ENCODE measurements at regions not wholly inside any gene's neighbourhood (a gene's known extent, or its start where the extent isn't known, plus 50 kb on each side); places are given as distances from the start of the nearest gene placed in this dataset.

DNA sequence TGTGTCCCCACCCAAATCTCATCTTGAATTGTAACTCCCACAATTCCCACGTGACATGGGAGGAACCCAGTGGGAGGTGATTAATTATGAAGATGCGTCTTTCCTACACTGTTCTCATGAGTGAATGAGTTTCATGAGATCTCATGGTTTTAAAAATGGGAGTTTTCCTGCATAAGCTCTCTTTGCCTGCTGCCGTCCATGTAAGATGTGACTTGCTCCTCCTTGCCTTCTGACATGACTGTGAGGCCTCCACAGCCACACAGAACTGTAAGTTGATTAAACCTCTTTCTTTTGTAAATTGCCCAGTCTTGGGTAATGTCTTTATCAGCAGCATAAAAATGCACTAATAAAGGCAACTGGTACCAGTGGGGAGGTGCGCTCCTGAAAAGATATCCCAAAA is 67.7 kb upstream of the DRGX start:
- Histone ChIP-seq H3K4me3 (no peak overlapping the region), H3K27me3 (replicated peaks in 1 of 7) (no peaks in the 10 kb centered on the region), H3K27ac (no peak overlapping the region), H3K36me3 (peaks cover 0 to 100% (median 48%) of the 10 kb centered on the region in 6 donors), H3K4me1 (no peaks in the 10 kb centered on the region), H3K9me3 (peaks cover 0 to 20% (median 18%) of the 10 kb centered on the region in 8 donors)
- 69 to 76% (median 72%) methylated on average over 4 of the region's 4 CpGs for WGBS, 5 donors
- no peak for DNase-seq
- TF ChIP-seq POLR2AphosphoS5 (IDR thresholded peaks at IDR 0.05) (no peak), POLR2A (IDR thresholded peaks at IDR 0.05) (no peak)
- TF ChIP-seq, protein P1, sequence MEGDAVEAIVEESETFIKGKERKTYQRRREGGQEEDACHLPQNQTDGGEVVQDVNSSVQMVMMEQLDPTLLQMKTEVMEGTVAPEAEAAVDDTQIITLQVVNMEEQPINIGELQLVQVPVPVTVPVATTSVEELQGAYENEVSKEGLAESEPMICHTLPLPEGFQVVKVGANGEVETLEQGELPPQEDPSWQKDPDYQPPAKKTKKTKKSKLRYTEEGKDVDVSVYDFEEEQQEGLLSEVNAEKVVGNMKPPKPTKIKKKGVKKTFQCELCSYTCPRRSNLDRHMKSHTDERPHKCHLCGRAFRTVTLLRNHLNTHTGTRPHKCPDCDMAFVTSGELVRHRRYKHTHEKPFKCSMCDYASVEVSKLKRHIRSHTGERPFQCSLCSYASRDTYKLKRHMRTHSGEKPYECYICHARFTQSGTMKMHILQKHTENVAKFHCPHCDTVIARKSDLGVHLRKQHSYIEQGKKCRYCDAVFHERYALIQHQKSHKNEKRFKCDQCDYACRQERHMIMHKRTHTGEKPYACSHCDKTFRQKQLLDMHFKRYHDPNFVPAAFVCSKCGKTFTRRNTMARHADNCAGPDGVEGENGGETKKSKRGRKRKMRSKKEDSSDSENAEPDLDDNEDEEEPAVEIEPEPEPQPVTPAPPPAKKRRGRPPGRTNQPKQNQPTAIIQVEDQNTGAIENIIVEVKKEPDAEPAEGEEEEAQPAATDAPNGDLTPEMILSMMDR (IDR thresholded peaks at IDR 0.05 in 8 of 11, conservative IDR thresholded peaks at IDR 0.05 in 3 of 11): no peak
- intact Hi-C loops (cut with DNase I; ENCODE audit: low total_unique reads): no loop called here

DNA sequence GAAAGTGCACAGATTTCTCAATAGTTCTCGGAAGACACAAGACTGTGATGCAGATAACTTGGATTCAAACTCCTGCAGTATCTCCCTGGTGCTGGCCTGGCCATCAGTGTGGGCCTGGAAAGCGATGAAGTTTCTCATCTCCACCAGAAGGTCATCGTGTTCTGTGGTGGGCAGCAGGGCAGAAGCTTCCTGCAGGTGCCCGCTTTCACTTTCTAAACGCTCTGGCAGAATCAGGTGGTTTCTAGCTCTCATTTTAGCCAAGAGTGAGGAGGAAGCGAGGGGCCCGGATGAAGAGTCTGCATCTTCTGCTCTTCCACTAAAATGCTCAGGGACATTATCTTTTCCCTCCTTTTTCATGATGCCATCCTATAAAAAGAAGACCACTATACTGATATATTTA is 63.0 kb upstream of the DRGX start:
- H3K9me3 ChIP-seq: peaks cover 0 to 31% (median 25%) of the 10 kb centered on the region in 8 donors
- TF ChIP-seq POLR2A (IDR thresholded peaks at IDR 0.05): no peak
- TF ChIP-seq, protein P1 (IDR thresholded peaks at IDR 0.05 in 8 of 11, conservative IDR thresholded peaks at IDR 0.05 in 3 of 11): no peak
- no peak for TF ChIP-seq POLR2AphosphoS5 (IDR thresholded peaks at IDR 0.05)
- H3K36me3 ChIP-seq: peaks cover 0 to 100% (median 60%) of the 10 kb centered on the region in 6 donors
- H3K27ac ChIP-seq: no peak overlapping the region
- DNase-seq: no peak
- H3K4me1 ChIP-seq: no peaks in the 10 kb centered on the region
- no peak overlapping the region for H3K4me3 ChIP-seq
- no peaks in the 10 kb centered on the region for H3K27me3 ChIP-seq (replicated peaks in 1 of 7)
- intact Hi-C loops (cut with DNase I; ENCODE audit: low total_unique reads): no loop called here
- WGBS, 5 donors: 80 to 90% (median 83%) methylated on average over 7 of the region's 7 CpGs

DNA sequence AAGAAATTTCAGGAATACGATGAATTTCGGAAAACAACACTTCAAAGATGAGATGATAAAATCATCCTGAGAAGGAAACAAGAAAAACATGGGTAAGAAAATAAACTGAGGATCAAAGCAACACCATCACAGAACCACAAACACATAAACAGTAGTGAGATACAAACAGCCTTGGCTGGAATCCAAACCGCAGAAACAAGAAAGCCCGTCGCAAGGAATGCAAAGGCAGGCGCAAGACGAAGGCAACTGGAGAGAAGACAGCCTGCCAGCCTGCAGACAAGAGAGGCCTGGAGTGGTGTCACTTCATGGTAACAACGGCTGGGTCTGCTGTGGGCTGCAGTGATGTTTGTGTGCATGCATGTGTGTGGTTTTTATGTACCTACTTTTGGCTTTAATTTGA is 61.8 kb upstream of the DRGX start:
- Histone ChIP-seq H3K27me3 (replicated peaks in 1 of 7) (no peaks in the 10 kb centered on the region), H3K4me1 (no peaks in the 10 kb centered on the region), H3K9me3 (peaks cover 3 to 36% (median 31%) of the 10 kb centered on the region in 8 donors), H3K27ac (no peak overlapping the region), H3K36me3 (peaks cover 0 to 90% (median 60%) of the 10 kb centered on the region in 6 donors), H3K4me3 (no peak overlapping the region)
- 85 to 91% (median 86%) methylated on average over 8 of the region's 8 CpGs for WGBS, 5 donors
- intact Hi-C loops (cut with DNase I; ENCODE audit: low total_unique reads): no loop called here
- DNase-seq: no peak
- TF ChIP-seq POLR2AphosphoS5 (IDR thresholded peaks at IDR 0.05): no peak
- TF ChIP-seq POLR2A (IDR thresholded peaks at IDR 0.05): no peak
- TF ChIP-seq, protein P1 (IDR thresholded peaks at IDR 0.05 in 8 of 11, conservative IDR thresholded peaks at IDR 0.05 in 3 of 11): no peak

DNA sequence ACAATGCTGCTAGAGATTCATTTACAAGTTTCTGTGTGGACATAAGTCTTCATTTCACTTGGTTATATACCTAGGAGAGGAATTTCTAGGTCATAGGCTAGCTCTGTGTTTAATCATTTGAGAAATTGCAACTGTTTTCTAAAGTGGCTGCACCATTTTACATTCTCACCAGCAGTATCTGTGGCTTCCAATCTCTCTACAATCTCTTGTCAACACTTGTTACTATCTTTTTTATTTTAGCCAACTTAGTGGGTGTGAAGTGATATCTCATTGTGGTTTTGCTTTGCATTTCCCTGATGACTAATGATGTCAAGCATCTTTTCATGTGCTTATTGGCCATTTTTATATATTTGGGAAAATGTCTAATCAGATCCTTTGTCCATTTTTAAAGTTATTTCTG is 53.0 kb upstream of the DRGX start:
- Histone ChIP-seq H3K27me3 (replicated peaks in 1 of 7) (no peaks in the 10 kb centered on the region), H3K36me3 (peaks cover 0 to 5% (median under 1%) of the 10 kb centered on the region in 6 donors)
- TF ChIP-seq POLR2AphosphoS5 (IDR thresholded peaks at IDR 0.05) (no peak), POLR2A (IDR thresholded peaks at IDR 0.05) (no peak)
- TF ChIP-seq, protein P1 (IDR thresholded peaks at IDR 0.05 in 8 of 11, conservative IDR thresholded peaks at IDR 0.05 in 3 of 11): no peak

More for the DNA sequence above, 53.0 kb upstream of the DRGX start:
- Histone ChIP-seq H3K27ac (no peak overlapping the region), H3K9me3 (peaks cover 6 to 66% (median 58%) of the 10 kb centered on the region in 8 donors), H3K4me3 (no peak overlapping the region), H3K4me1 (no peaks in the 10 kb centered on the region)
- DNase-seq: no peak
- intact Hi-C loops (cut with DNase I; ENCODE audit: low total_unique reads): no loop called here

Data from spleen (tissue), 11 donors.